SH-SY5Y (cell line): ENCODE measurements at regions not wholly inside any gene's neighbourhood (a gene's known extent, or its start where the extent isn't known, plus 50 kb on each side); places are given as distances from the start of the nearest gene placed in this dataset.

ENCODE experiments used
- GATA2 ChIP-seq: IDR thresholded peaks from 2 replicates; pipeline ENCODE4 v1.6.1; 2011; ENCODE audit warnings: mild to moderate bottlenecking, low read depth, low read length
- GATA3 ChIP-seq: IDR thresholded peaks from 2 replicates; pipeline ENCODE4 v1.6.1; 2011; ENCODE audit warnings: low read depth, mild to moderate bottlenecking, low read length, moderate library complexity

DNA sequence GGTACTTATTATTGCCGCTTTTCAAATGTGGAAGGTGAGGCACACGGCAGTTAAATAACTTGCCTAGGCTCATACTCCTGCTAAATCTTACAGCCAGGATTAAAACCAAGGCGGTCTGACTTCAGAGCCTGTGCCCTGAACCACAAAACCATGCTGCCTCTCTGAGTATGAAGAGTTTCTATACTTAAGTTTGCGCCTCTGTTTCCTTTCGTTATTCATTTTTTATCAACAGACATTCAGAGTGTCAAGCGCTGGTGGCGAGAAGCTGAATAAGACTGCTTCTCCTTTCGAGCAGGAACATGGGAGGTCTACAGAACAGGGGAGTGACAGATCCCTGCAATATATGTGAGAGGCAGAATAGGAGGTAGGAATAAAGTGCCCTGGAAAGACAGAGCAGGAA, 96.0 kb upstream of the DUSP10 start:
- TF ChIP-seq GATA3 = no peak
- TF ChIP-seq GATA2 = no peak

DNA sequence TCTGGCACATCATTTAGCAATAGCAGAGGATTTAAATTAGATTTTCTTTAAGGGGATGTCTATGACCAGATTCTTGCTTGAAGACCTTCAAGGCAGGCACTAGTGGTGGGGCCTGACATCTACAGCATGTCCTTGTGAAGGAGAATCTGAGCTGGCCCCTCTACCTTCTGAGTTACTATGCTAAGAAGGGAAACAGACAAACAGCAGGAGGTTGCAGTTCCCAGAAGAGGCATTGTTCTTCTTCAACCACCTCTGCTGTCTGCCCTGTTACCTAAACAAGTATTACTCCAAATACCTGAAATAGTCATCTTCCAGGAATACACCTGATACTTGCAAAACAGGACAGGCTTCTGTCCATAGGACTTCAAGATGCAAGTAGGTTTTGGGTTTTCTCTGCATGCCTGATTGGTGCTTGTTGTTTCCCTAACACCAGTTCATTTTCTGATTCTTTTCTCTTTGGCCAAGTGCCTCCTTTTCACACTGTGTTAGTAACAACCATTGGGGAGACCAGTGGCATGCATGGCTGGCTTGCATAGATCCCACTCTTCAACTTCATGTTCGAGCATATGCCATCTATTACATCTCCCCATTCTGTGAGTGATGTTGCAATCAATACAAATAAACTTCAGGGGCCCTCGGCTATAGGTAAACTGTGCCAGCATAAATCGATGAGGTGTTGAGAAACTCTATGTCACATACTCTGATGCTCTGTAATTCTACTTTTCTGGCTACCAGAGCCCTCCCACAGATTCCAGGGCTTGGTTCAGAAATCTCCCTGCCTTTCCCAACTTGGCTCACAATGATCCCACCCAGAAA, 93.0 kb upstream of the DUSP10 start:
- TF ChIP-seq GATA2 (no peak), GATA3 (no peak)

- TF ChIP-seq GATA3 = no peak
- TF ChIP-seq GATA2 = no peak
Observed at GRCh38 chr1:221832617-221833016, 90.7 kb upstream of the DUSP10 start.

DNA sequence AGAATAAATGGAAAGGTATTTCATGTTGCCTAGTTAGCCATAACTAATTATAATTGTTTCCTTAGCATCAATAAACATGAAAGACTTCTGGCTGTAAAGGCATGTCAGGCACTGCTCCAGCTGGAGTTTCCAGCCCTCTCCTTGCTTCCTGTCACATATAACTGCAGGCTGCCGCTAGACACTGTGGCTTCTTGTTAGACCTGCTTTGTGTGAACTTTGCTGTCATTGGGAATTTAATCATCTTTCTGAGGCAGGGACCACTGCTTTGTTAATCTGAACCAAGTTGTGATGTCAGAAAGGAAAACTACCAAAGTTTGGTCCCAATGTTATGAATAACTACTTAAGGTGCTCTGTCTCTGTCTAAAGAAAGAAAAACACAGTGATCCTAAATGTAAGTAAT, 90.3 kb upstream of the DUSP10 start:
- TF ChIP-seq GATA2 = no peak
- no peak for TF ChIP-seq GATA3

- TF ChIP-seq GATA3 (no peak), GATA2 (no peak)
Observed at GRCh38 chr1:221829327-221830015, 87.6 kb upstream of the DUSP10 start.

DNA sequence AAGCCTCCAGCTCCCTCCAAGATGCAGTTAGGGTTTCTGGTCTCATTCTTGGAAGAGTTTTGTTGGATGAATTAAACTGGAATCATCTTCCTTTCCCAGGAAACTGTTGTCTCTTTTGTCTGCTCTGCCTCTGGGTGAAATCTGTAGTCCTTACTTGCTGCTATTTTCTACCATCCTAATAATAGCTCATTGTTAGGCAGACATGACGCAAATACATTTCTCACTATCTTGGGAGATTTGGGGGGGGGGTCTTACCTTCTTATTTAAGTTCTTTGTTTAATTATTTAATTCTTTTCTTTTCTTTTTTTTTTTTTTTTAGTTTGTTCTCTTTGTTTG, 85.4 kb upstream of the DUSP10 start:
- TF ChIP-seq GATA2 (no peak), GATA3 (no peak)

DNA sequence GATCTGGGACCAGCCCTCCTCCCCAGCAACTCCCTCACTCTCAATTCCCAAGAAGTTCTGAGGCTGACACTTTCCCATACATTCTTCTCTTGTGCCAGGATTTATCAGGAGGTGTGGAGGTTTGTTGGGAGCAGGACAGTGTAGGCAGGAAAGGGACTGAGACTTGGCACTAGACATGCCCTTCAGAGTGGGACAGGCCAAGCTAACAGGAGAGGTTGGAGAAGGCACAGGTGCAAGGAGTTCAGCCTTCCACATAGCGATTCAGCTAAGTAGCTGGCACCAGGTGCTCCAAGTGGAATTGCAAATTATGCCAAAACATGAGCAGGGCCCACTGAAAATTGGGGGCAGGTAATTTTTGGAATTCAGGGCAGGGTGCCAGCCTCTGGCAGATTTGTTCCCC, 83.0 kb upstream of the DUSP10 start:
- no peak for TF ChIP-seq GATA3
- peak; percentile 33; the same call in 1 of the 2 replicates for TF ChIP-seq GATA2

DNA sequence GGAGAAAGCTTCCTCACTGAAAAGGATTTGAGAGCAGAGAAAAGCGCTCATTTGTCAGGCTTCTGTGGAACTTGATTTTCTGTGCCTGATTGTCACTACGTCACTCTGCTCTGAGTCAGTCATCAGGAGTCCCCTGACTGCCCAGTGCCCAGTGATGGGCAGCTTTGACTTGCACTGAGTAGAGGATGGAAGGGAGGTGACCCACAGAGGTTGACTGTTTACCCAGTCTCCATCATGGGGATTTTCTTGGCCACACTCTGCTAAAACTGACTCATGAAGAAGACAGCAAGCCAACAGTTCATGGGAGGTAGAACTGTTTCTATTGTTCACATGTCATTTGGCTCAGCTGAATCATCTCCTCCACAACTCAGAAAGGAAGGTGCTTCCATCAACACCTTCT, 82.1 kb upstream of the DUSP10 start:
- TF ChIP-seq GATA2 (no peak), GATA3 (no peak)

- no peak for TF ChIP-seq GATA2
- no peak for TF ChIP-seq GATA3
Observed at GRCh38 chr1:221823561-221823960, 81.7 kb upstream of the DUSP10 start.

GRCh38 chr1:221823149-221823548, 81.3 kb upstream of the DUSP10 start:
- TF ChIP-seq GATA3 (no peak), GATA2 (no peak)

- TF ChIP-seq GATA3 = no peak
- TF ChIP-seq GATA2 = no peak
Observed at GRCh38 chr1:221822591-221822990, 80.7 kb upstream of the DUSP10 start.

GRCh38 chr1:221816899-221817298, 75.0 kb upstream of the DUSP10 start:
- TF ChIP-seq GATA2 = no peak
- TF ChIP-seq GATA3 = no peak

DNA sequence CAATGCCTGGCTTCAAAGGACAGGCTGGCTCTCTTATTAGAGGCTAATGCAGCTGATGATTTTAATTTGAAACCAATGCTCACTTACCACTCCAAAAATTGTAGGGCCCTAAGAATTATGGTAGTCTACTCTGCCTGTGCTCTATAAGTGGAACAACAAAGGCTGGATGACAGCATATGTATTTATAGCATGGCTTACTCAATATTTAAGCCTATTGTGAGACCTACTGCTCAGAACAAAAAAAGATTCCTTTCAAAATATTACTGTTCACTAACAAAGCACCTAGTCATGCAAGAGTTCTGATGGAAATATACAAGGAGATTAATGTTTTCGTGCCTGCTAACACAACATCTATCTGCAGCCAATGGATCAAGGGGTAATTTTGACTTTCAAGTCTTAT, 73.8 kb upstream of the DUSP10 start:
- TF ChIP-seq GATA3 = no peak
- no peak for TF ChIP-seq GATA2

DNA sequence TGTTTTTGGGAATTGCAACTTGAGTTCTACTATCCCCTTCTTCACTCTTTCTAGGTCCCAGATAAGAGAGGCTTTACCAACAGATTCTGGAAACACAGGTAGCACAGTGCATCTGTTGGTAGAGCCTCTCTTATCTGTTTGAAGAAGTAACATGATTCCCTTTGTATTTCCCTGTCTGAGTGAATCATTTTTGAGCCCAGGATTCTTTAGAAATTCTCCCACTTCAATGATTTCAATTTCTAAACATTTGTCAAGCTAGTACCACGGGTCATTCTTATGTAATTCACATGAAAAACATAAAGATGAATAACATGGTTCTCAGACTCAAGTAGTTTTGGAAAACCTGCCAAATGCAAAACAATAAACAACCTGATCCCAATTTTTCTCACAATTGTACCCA, 72.0 kb upstream of the DUSP10 start:
- TF ChIP-seq GATA3 = no peak
- TF ChIP-seq GATA2 = no peak

GRCh38 chr1:221812905-221813597, 71.2 kb upstream of the DUSP10 start:
- no peak for TF ChIP-seq GATA2
